IPS DF 6.9 (cell line): ENCODE measurements at regions not wholly inside any gene's neighbourhood (a gene's known extent, or its start where the extent isn't known, plus 50 kb on each side); places are given as distances from the start of the nearest gene placed in this dataset.
"Not testable (repeated sequence)": the region's sequence is repeated elsewhere in the genome, so short reads cannot be mapped to it uniquely, and the experiment has no call there.

Experiments
- DNase-seq: peaks from one replicate; pipeline ENCODE4 v3.0.0-alpha.2; 2013; ENCODE audit warnings: low read depth, low spot score
- H3K27ac ChIP-seq: one replicate; pipeline ENCODE4 v1.5.1; 2013; ENCODE audit warnings: low read length, control low read depth
- H3K27me3 ChIP-seq: 2 replicates; pipeline ENCODE4 v1.6.1; 2013; ENCODE audit warnings: mild to moderate bottlenecking, low read length; ENCODE audit not compliant: control insufficient read depth, insufficient read depth
- H3K36me3 ChIP-seq: 2 replicates; pipeline ENCODE4 v1.6.1; 2013; ENCODE audit warnings: low read length; ENCODE audit not compliant: control insufficient read depth, insufficient read depth
- H3K4me1 ChIP-seq: 2 replicates; pipeline ENCODE4 v1.6.1; 2013; ENCODE audit warnings: low read length; ENCODE audit not compliant: control insufficient read depth, insufficient read depth
- H3K4me3 ChIP-seq: 2 replicates; pipeline ENCODE4 v1.5.1; 2013; ENCODE audit warnings: mild to moderate bottlenecking, low read length
- H3K9me3 ChIP-seq: 2 replicates; pipeline ENCODE4 v1.6.1; 2013; ENCODE audit warnings: low read length, inconsistent platforms; ENCODE audit not compliant: control insufficient read depth, insufficient read depth
- WGBS: extraction: QIAGEN DNeasy Blood & Tissue Kit; methylation state at CpG from one replicate; pipeline ENCODE4 v1.1.7; 2013; ENCODE audit warnings: mixed read lengths, missing lambda C conversion rate; ENCODE audit not compliant: insufficient read length, insufficient coverage; 5-methylcytosine and 5-hydroxymethylcytosine counted together

DNA sequence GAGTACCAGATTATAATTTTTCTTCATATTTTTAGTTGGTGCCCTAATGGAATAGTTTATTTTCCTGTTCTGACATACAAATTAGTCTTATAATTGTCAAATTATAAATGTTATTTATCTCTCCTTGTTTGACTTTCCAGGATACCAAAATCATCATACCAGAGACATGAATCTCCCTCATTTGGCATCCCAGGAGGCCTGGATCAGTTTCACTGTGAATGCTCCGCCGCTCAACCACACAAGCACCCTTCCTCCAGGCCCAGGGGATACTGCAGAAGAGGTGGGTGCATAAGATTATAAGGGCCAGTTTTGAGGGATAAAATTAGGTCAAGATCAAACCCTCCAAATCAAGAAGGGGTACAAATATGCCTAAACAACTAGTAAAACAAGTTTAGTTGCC lies 1229.3 kb downstream of the CDH12 start:
- H3K27ac ChIP-seq, result no peak overlapping the region
- no CpG with 5 or more reads among the region's 2 CpGs for WGBS
- H3K36me3 ChIP-seq, result peaks cover 2% of the 10 kb centered on the region; the same call in 1 of the 2 replicates
- no peaks in the 10 kb centered on the region for H3K27me3 ChIP-seq
- H3K4me3 ChIP-seq, result no peak overlapping the region
- H3K9me3 ChIP-seq, result no peaks in the 10 kb centered on the region
- no peaks in the 10 kb centered on the region for H3K4me1 ChIP-seq
- no peak for DNase-seq

DNA sequence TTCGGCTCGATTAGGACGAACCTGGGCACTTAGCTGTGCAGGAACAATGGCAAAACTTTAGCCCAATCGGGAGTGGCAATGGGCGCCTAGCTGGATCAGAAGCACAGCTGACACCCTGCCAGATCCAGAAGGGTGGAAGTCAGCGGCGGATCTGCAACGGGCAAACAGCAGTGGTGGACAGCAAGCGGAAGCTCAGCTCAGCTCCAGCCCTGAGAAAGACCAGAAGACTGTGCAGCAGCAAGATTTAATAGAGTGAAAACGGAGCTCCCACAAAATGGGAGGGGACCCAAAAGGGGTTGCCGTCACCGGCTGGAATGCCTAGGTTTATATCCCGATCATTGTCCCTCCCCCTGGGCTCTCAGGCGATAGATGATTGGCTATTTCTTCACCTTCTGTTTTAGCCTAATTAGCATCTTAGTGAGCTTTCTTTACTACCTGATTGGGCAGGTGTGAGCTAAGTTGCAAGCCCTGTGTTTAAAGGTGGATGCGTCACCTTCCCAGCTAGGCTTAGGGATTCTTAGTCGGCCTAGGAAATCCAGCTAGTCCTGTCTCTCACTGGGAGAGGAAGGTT lies 1237.9 kb downstream of the CDH12 start:
- Histone ChIP-seq H3K4me1 (peaks cover 6% of the 10 kb centered on the region), H3K27ac (no peak overlapping the region), H3K36me3 (no peaks in the 10 kb centered on the region), H3K9me3 (no peaks in the 10 kb centered on the region), H3K27me3 (no peaks in the 10 kb centered on the region), H3K4me3 (no peak overlapping the region)
- WGBS, result no CpG with 5 or more reads among the region's 16 CpGs
- no peak for DNase-seq

DNA sequence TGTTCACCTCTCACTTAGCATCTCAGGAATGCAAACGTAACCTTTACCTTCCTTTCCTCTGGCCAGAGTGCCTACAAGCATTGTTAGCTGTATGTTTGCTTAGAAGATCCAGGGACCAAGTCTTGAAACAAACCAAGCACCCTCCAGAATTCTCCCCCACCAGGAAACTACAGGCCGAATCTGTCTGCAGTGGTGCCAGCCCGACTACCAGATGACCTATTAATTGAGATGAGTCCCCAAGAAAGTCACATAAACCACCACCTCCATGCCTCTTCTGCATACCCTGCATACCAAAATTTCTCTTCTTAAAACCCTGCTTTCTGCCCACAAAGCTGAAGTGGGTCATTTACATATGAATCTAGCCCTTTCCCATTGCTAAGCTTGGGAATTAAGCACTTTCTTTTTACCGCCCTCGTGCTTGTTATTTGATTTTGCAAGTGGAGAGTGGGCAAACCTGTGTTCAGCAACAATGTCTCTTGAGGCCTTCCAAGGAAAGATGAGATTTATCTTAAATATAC lies 1239.1 kb downstream of the CDH12 start:
- WGBS, result no CpG with 5 or more reads among the region's 5 CpGs
- no peak overlapping the region for H3K4me3 ChIP-seq
- no peak overlapping the region for H3K27ac ChIP-seq
- no peaks in the 10 kb centered on the region for H3K9me3 ChIP-seq
- DNase-seq, result peak; percentile 72
- H3K4me1 ChIP-seq, result peaks cover 6% of the 10 kb centered on the region
- H3K27me3 ChIP-seq, result no peaks in the 10 kb centered on the region
- no peaks in the 10 kb centered on the region for H3K36me3 ChIP-seq

DNA sequence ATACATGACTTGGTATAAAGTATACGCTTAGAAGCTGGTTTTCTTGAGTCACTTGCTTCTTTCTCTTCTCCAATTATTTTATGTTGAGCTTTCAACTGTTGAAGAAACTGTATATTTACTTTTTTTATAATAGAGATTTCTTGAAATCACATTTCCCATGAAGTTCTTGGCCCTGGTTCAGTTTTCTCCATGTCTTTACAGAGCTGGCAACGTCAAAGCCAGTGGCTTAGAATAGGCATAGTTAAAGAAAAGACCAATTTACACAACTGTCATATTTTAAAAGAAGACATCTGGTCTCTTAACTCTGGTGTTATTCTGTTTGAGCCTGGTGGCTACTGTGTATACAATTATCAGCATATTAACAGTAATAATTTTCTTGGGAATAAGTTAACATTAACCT lies 1249.3 kb downstream of the CDH12 start:
- Histone ChIP-seq H3K4me1 (no peaks in the 10 kb centered on the region), H3K4me3 (no peak overlapping the region), H3K27me3 (no peaks in the 10 kb centered on the region), H3K36me3 (no peaks in the 10 kb centered on the region), H3K27ac (no peak overlapping the region), H3K9me3 (no peaks in the 10 kb centered on the region)
- DNase-seq, result no peak
- WGBS, result no CpG with 5 or more reads among the region's 2 CpGs

DNA sequence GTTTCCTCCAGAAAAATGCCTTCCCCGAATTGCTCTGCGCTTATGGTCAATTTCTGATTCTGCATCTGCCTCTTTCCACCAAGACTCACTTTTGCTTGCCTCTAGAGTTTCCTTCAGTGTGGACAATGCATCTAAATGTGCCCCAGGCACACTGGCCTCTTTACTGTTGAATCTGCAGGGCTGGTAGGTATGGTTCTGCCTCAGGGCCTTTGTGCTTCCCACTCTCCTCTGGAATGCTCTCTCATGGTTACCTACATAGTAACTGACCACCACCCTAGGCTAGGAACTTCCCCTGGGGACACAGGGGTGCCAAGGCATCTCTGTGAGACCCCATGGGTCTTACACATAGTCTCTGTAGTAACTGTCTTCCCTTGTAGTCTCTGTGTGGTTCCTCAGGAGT lies 1258.6 kb downstream of the CDH12 start:
- Histone ChIP-seq H3K9me3 (no peaks in the 10 kb centered on the region), H3K36me3 (no peaks in the 10 kb centered on the region), H3K27me3 (no peaks in the 10 kb centered on the region), H3K27ac (no peak overlapping the region), H3K4me3 (no peak overlapping the region), H3K4me1 (no peaks in the 10 kb centered on the region)
- DNase-seq, result no peak
- WGBS, result no CpG with 5 or more reads among the region's 2 CpGs

DNA sequence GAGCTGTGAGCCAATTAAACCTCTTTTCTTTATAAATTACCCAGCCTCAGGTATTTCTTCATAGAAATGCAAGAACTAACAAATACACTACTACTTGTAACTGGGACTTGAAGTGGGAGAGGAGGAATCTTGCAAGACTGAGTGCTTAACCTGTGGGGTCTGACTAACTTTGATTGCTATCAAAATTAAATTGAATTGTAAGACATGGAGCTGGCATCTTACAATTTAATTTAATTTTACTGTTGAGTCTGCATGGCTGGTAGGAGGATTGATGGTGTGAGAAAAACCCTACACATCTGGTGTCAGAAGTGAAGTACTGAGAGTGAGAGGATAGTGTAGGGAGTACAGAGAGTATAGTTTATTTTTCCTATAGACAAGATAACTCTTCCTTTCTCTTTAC lies 1259.9 kb downstream of the CDH12 start:
- Histone ChIP-seq H3K9me3 (no peaks in the 10 kb centered on the region), H3K36me3 (no peaks in the 10 kb centered on the region), H3K4me3 (no peak overlapping the region), H3K27ac (no peak overlapping the region), H3K27me3 (no peaks in the 10 kb centered on the region), H3K4me1 (no peaks in the 10 kb centered on the region)
- DNase-seq, result no peak

DNA sequence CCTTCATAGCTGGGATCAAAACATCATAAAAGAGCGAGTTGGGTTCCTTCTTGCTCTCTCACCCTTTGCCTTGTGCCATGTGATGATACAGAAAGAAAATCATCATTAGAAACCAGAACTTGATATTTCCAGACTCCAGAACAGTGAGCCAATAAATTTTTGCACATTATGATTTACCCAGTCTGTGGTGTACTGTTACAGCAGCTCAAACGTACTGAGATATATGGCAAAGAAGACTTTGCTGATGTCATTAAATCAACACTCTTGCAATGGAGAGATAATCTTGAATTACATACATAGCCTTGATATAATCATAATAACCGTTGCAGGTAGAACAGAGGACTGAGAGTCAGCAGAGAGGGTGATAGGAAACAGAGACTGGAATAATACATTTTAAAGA lies 1271.6 kb downstream of the CDH12 start:
- H3K4me1 ChIP-seq, result no peaks in the 10 kb centered on the region
- H3K27ac ChIP-seq, result no peak overlapping the region
- H3K4me3 ChIP-seq, result no peak overlapping the region
- H3K27me3 ChIP-seq, result no peaks in the 10 kb centered on the region
- no peaks in the 10 kb centered on the region for H3K9me3 ChIP-seq
- no peaks in the 10 kb centered on the region for H3K36me3 ChIP-seq
- no peak for DNase-seq
- WGBS, result no CpG with 5 or more reads among the region's 3 CpGs

DNA sequence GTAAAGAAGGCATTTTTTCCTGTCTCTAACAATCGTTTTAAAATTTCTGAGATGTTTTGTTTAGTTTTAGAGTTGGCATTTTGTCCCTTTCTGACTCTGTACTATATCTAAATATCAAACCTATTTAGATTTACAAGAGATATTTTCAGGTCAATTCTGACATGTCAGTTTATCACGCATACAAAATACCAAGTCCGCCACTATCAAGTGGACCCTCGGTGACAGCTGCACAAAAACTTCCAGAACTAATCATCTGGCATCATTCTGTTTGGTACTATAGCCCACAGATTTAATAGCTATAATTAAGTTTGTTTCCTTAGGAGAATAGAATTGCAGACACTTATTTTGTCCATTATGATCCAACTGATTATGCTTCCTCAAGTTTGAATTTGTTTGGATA lies 1278.2 kb downstream of the CDH12 start:
- H3K9me3 ChIP-seq, result no peaks in the 10 kb centered on the region
- H3K4me1 ChIP-seq, result no peaks in the 10 kb centered on the region
- no peak overlapping the region for H3K27ac ChIP-seq
- no peaks in the 10 kb centered on the region for H3K27me3 ChIP-seq
- WGBS, result no CpG with 5 or more reads among the region's 4 CpGs
- DNase-seq, result no peak
- H3K36me3 ChIP-seq, result no peaks in the 10 kb centered on the region
- no peak overlapping the region for H3K4me3 ChIP-seq

DNA sequence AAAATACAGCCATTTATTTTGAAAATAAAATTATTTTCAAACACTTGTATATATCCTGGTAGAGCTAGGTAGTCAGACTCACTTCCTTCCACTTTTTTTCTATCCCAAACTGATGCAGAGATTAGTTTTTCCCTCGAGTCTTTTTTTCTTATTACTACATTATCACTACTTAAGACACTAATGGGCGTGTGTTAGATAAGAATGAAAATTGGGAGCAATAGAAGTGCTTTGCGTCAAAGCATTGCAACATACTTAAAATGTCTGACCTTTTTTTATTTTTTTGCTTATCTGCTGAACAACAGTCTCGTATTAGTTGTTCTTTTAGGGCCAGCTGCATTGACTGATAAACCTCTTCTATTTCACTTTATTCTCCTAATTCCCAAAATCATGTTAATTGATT lies 1278.7 kb downstream of the CDH12 start:
- H3K4me1 ChIP-seq, result no peaks in the 10 kb centered on the region
- no peaks in the 10 kb centered on the region for H3K36me3 ChIP-seq
- no peak overlapping the region for H3K27ac ChIP-seq
- no CpG with 5 or more reads among the region's 4 CpGs for WGBS
- H3K9me3 ChIP-seq, result no peaks in the 10 kb centered on the region
- H3K4me3 ChIP-seq, result no peak overlapping the region
- no peaks in the 10 kb centered on the region for H3K27me3 ChIP-seq
- no peak for DNase-seq

DNA sequence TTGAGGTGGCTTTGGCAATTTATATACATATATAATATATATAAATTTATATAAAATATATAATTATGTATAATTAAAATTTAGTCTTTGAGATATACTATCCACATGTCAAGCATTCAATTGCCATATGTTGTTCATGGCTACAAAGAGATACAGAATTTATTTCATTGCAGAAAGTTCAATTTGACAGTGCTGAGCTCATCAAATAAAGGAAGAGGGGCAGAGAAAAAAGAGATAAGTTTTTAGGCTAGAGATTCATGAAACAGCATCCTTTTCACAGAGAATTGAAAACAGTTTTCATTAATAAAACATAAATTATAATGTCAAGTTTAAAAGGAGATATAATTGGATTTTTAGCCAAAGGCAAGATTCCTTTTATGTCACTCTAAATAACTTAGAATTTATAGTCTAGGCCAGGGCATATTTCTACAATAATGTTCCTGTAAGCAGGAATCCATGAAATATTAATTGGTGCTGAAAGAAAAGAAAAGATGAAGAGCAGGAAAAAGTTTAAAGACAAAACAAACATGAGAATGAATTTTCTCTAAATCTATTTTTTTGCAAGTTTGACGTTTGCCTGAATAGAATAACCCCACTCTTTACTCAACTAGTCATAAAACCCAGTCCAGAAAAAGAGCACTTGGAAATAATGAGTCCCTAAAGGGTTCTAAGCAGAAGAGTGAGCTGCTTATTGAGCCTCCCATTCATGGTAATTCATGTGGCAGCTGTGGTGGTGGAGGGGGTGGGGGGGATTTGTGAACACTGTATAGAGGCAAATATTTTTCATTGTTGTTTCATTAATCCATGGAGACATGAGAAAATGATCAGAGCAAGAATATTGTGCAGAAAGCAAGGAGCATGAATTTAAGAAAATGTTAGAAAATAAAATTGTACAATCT lies 1279.5 kb downstream of the CDH12 start:
- Histone ChIP-seq H3K27ac (no peak overlapping the region), H3K27me3 (no peaks in the 10 kb centered on the region), H3K36me3 (no peaks in the 10 kb centered on the region), H3K9me3 (no peaks in the 10 kb centered on the region), H3K4me1 (no peaks in the 10 kb centered on the region), H3K4me3 (no peak overlapping the region)
- DNase-seq, result no peak
- no CpG with 5 or more reads among the region's 1 CpG for WGBS

DNA sequence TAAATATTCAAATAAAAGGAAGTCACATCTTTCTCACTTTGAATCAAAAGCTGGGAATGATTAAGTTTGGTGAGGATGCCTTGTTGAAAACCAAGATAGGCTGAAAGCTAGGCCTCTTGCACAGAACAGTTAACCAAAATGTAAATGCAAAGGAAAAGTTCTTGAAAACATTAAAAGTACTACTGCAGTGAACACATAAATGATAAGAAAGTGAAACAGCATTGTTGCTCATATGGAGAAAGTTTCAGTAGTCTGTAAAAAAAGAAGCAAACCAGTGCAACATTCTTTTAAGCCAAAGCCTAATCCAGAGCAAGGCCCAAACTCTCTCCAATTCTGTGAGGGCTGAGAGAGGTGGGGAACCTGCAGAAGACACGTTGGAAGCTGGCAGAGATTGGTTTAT lies 1281.9 kb downstream of the CDH12 start:
- no CpG with 5 or more reads among the region's 1 CpG for WGBS
- not testable (repeated sequence) for H3K36me3 ChIP-seq, H3K9me3 ChIP-seq, H3K27ac ChIP-seq, H3K4me1 ChIP-seq, H3K4me3 ChIP-seq, DNase-seq, H3K27me3 ChIP-seq
